Caco-2 (cell line): ENCODE measurements at regions not wholly inside any gene's neighbourhood (a gene's known extent, or its start where the extent isn't known, plus 50 kb on each side); places are given as distances from the start of the nearest gene placed in this dataset.

Experiments
- BruUV-seq: library from RNA; stranded (reverse); fragments of 400-500 nt; replicated peaks from 2 replicates; lab custom pipeline; 2021; lab: Mats Ljungman, UMichigan
- CTCF ChIA-PET: fragments of 300-600 bp; sonication (Branson Sonifier 250); formaldehyde crosslinking; loops from one replicate; lab custom pipeline; 2022; ENCODE audit warnings: antibody characterized with exemption; lab: Charles Lee
- POLR2A ChIA-PET: fragments of 300-600 bp; sonication (Branson Sonifier 250); formaldehyde crosslinking; loops from one replicate; lab custom pipeline; 2022; ENCODE audit warnings: antibody characterized with exemption; lab: Charles Lee
- DNase-seq, 2 experiments: peaks; one replicate each; pipeline versions ENCODE4 v3.0.0 to v3.0.0-alpha.2; 2020 to 2022
- H3K27me3 ChIP-seq: replicated peaks from 2 replicates; pipeline ENCODE4 v1.6.0; 2011; ENCODE audit warnings: low read length; ENCODE audit not compliant: control insufficient read depth, insufficient read depth
- H3K36me3 ChIP-seq: 2 replicates; pipeline ENCODE4 v1.5.1; 2011; ENCODE audit warnings: low read length; ENCODE audit not compliant: control insufficient read depth, insufficient read depth
- H3K4me1 ChIP-seq: fragments of 250-450 bp; sonication (Bioruptor Pico); 2 replicates; pipeline ENCODE4 v1.5.1; 2020; ENCODE audit warnings: mild to moderate bottlenecking
- H3K4me3 ChIP-seq: 2 replicates; pipeline ENCODE4 v1.5.1; 2011; ENCODE audit warnings: low read depth, mild to moderate bottlenecking, control low read depth, low read length
- H3K9me3 ChIP-seq: fragments of 250-450 bp; sonication (Bioruptor Pico); 2 replicates; pipeline ENCODE4 v1.5.1; 2020; ENCODE audit warnings: mild to moderate bottlenecking, moderate library complexity
- H3K27ac Mint-ChIP-seq: one replicate; pipeline ENCODE4 v1.8.0; 2022; ENCODE audit warnings: mixed read lengths; ENCODE audit not compliant: unreplicated experiment
- H3K27me3 Mint-ChIP-seq: one replicate; pipeline ENCODE4 v1.8.0; 2022; ENCODE audit warnings: mixed read lengths; ENCODE audit not compliant: insufficient read depth, unreplicated experiment
- H3K36me3 Mint-ChIP-seq: one replicate; pipeline ENCODE4 v1.8.0; 2022; ENCODE audit warnings: mild to moderate bottlenecking, mixed read lengths; ENCODE audit not compliant: insufficient read depth, unreplicated experiment
- H3K4me1 Mint-ChIP-seq: one replicate; pipeline ENCODE4 v1.8.0; 2022; ENCODE audit warnings: low read depth, mixed read lengths; ENCODE audit not compliant: unreplicated experiment
- H3K4me3 Mint-ChIP-seq: one replicate; pipeline ENCODE4 v1.8.0; 2022; ENCODE audit warnings: mild to moderate bottlenecking, moderate library complexity, mixed read lengths; ENCODE audit not compliant: unreplicated experiment
- H3K9me3 Mint-ChIP-seq: one replicate; pipeline ENCODE4 v1.8.0; 2022; ENCODE audit warnings: mixed read lengths; ENCODE audit not compliant: unreplicated experiment
- CTCF ChIP-seq, 2 experiments: fragments of 200-600 bp in 1 of 2; IDR thresholded peaks; 1 replicate in 1 of 2; 2 replicates in 1 of 2; pipeline versions ENCODE4 v1.5.1 to v1.8.0; 2011 to 2022; ENCODE audit warnings: antibody characterized with exemption in 1 of 2, control low read depth in 1 of 2, inconsistent platforms in 1 of 2, low read depth in 1 of 2, low read length in 1 of 2, mild to moderate bottlenecking in 1 of 2, moderate library complexity in 1 of 2; ENCODE audit not compliant: insufficient read depth in 1 of 2, severe bottlenecking in 1 of 2, unreplicated experiment in 1 of 2
- intact Hi-C: fragments of 100-400 bp; cut with micrococcal nuclease; formaldehyde crosslinking; loops from one replicate; pipeline ENCODE4 v1.10.0; 2022; ENCODE audit not compliant: unreplicated experiment

- ChIA-PET CTCF (no interaction called here), POLR2A (no interaction called here)
- H3K36me3 Mint-ChIP-seq: no peaks in the 10 kb centered on the region
- no peak overlapping the region for H3K4me3 Mint-ChIP-seq
- H3K4me1 Mint-ChIP-seq: no peaks in the 10 kb centered on the region
- H3K9me3 ChIP-seq: no peaks in the 10 kb centered on the region; the same call in 1 of the 2 replicates
- H3K4me3 ChIP-seq: no peak overlapping the region
- TF ChIP-seq CTCF (IDR thresholded peaks at IDR 0.05; ENCODE audit: insufficient read depth in 1 of 2, low read depth in 1 of 2, low read length in 1 of 2, severe bottlenecking in 1 of 2, unreplicated experiment in 1 of 2): no peak
- DNase-seq: no peak
- no TSS peak for BruUV-seq
- peaks cover 10% of the 10 kb centered on the region for H3K9me3 Mint-ChIP-seq
- intact Hi-C loops: no loop called here
- no peaks in the 10 kb centered on the region for H3K4me1 ChIP-seq
- H3K27ac Mint-ChIP-seq: no peak overlapping the region
- H3K36me3 ChIP-seq: no peaks in the 10 kb centered on the region
- H3K27me3 ChIP-seq: no peaks in the 10 kb centered on the region
- H3K27me3 Mint-ChIP-seq: peaks cover 3% of the 10 kb centered on the region
These were observed 194.2 kb upstream of the TSHZ3 start for GRCh38 chr19:31543456-31543855.

- H3K9me3 Mint-ChIP-seq: peaks cover 15% of the 10 kb centered on the region
- H3K27ac Mint-ChIP-seq: no peak overlapping the region
- TF ChIP-seq CTCF (IDR thresholded peaks at IDR 0.05; ENCODE audit: insufficient read depth in 1 of 2, low read depth in 1 of 2, low read length in 1 of 2, severe bottlenecking in 1 of 2, unreplicated experiment in 1 of 2): no peak
- DNase-seq: no peak
- intact Hi-C loops: no loop called here
- peaks cover 3% of the 10 kb centered on the region for H3K27me3 Mint-ChIP-seq
- ChIA-PET POLR2A (no interaction called here), CTCF (no interaction called here)
- no peaks in the 10 kb centered on the region for H3K4me1 ChIP-seq
- H3K27me3 ChIP-seq: no peaks in the 10 kb centered on the region
- H3K4me3 ChIP-seq: no peak overlapping the region
- H3K4me3 Mint-ChIP-seq: no peak overlapping the region
- no TSS peak for BruUV-seq
- H3K9me3 ChIP-seq: no peaks in the 10 kb centered on the region
- no peaks in the 10 kb centered on the region for H3K36me3 Mint-ChIP-seq
- no peaks in the 10 kb centered on the region for H3K4me1 Mint-ChIP-seq
- H3K36me3 ChIP-seq: no peaks in the 10 kb centered on the region
These were observed 196.5 kb upstream of the TSHZ3 start for GRCh38 chr19:31545777-31546176.

GRCh38 chr19:31546205-31546960 is 197.1 kb upstream of the TSHZ3 start:
- no peaks in the 10 kb centered on the region for H3K4me1 Mint-ChIP-seq
- no peaks in the 10 kb centered on the region for H3K9me3 ChIP-seq
- H3K36me3 Mint-ChIP-seq: no peaks in the 10 kb centered on the region
- intact Hi-C loops: no loop called here
- peaks cover 3% of the 10 kb centered on the region for H3K27me3 Mint-ChIP-seq
- CTCF ChIA-PET: no interaction called here
- H3K27ac Mint-ChIP-seq: no peak overlapping the region
- TF ChIP-seq CTCF (IDR thresholded peaks at IDR 0.05; ENCODE audit: insufficient read depth in 1 of 2, low read depth in 1 of 2, low read length in 1 of 2, severe bottlenecking in 1 of 2, unreplicated experiment in 1 of 2): no peak
- no peaks in the 10 kb centered on the region for H3K27me3 ChIP-seq
- peaks cover 21% of the 10 kb centered on the region for H3K9me3 Mint-ChIP-seq
- POLR2A ChIA-PET: no interaction called here
- DNase-seq: no peak
- no peak overlapping the region for H3K4me3 Mint-ChIP-seq
- no TSS peak for BruUV-seq
- no peaks in the 10 kb centered on the region for H3K4me1 ChIP-seq
- no peak overlapping the region for H3K4me3 ChIP-seq
- no peaks in the 10 kb centered on the region for H3K36me3 ChIP-seq
